Sigmoid colon (tissue), 4 donors: ENCODE measurements at regions not wholly inside any gene's neighbourhood (a gene's known extent, or its start where the extent isn't known, plus 50 kb on each side); places are given as distances from the start of the nearest gene placed in this dataset.

Source experiments
- EP300 ChIP-seq, 4 donors: sonication (generic); formaldehyde crosslinking; IDR thresholded peaks; one replicate each; pipeline ENCODE4 v1.6.1; 2017; ENCODE audit warnings: antibody characterized with exemption in 4 of 4
- POLR2A ChIP-seq, 2 donors: fragments of 450-650 bp; IDR thresholded peaks; one replicate each; pipeline ENCODE4 v1.6.1; 2016; ENCODE audit warnings: antibody characterized with exemption in 2 of 2, mild to moderate bottlenecking in 2 of 2, moderate library complexity in 2 of 2
- POLR2AphosphoS5 ChIP-seq, 4 donors: sonication (generic); formaldehyde crosslinking; IDR thresholded peaks; one replicate each; pipeline ENCODE4 v1.6.1; 2017; ENCODE audit warnings: antibody characterized with exemption in 4 of 4
- TF ChIP-seq, protein P1 (sequence below), 4 experiments: fragments of 450-650 bp in 3 of 4; fragments of 200-600 bp in 1 of 4; IDR thresholded peaks; one replicate each; pipeline ENCODE4 v1.5.1; 2016 to 2019; ENCODE audit warnings: antibody characterized with exemption in 4 of 4, mild to moderate bottlenecking in 3 of 4, moderate library complexity in 2 of 4

DNA sequence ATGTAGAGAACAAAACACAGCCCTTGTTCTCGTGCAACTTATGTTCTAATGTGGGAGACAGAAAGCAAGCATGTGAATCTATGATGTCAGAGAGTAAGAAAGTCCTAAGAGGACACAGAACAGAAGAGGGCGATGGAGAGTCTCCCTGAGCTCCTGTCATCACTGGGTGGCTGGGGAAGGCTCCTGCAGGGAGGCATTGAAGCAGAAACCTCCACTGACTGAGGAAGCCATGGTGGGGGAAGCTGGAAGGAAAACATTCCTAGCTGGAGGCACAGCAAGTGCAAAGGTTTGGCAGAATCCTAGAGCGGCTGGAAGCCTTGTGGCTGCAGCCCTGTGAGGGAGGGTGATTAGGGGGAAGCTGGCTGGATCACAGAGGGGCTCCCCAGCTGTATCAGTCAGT is 248.0 kb downstream of the CDH26 start:
- TF ChIP-seq POLR2A (IDR thresholded peaks at IDR 0.05) (no peak), POLR2AphosphoS5 (IDR thresholded peaks at IDR 0.05) (no peak), EP300 (IDR thresholded peaks at IDR 0.05) (no peak)
- TF ChIP-seq, protein P1, sequence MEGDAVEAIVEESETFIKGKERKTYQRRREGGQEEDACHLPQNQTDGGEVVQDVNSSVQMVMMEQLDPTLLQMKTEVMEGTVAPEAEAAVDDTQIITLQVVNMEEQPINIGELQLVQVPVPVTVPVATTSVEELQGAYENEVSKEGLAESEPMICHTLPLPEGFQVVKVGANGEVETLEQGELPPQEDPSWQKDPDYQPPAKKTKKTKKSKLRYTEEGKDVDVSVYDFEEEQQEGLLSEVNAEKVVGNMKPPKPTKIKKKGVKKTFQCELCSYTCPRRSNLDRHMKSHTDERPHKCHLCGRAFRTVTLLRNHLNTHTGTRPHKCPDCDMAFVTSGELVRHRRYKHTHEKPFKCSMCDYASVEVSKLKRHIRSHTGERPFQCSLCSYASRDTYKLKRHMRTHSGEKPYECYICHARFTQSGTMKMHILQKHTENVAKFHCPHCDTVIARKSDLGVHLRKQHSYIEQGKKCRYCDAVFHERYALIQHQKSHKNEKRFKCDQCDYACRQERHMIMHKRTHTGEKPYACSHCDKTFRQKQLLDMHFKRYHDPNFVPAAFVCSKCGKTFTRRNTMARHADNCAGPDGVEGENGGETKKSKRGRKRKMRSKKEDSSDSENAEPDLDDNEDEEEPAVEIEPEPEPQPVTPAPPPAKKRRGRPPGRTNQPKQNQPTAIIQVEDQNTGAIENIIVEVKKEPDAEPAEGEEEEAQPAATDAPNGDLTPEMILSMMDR (IDR thresholded peaks at IDR 0.05): no peak
